Uterus (tissue), 3 donors: ENCODE measurements at regions not wholly inside any gene's neighbourhood (a gene's known extent, or its start where the extent isn't known, plus 50 kb on each side); places are given as distances from the start of the nearest gene placed in this dataset.

Source experiments
- DNase-seq, 2 donors: peaks; one replicate each; pipeline ENCODE4 v3.0.0-alpha.2; 2019 to 2020
- H3K27ac ChIP-seq, 2 donors: fragments of 200-600 bp; sonication (generic); 1 replicate in 1 of 2; 2 replicates in 1 of 2; pipeline ENCODE4 v1.5.1; 2016 to 2018
- H3K27me3 ChIP-seq, 2 donors: fragments of 200-600 bp; sonication (generic); one replicate each; pipeline ENCODE4 v1.5.1; 2018 to 2019; ENCODE audit warnings: control low read depth in 1 of 2
- H3K36me3 ChIP-seq, 2 donors: fragments of 200-600 bp; sonication (generic); one replicate each; pipeline ENCODE4 v1.5.1; 2019; ENCODE audit warnings: control low read depth in 1 of 2
- H3K4me1 ChIP-seq, 2 donors: fragments of 200-600 bp; sonication (generic); one replicate each; pipeline ENCODE4 v1.5.1; 2018 to 2019; ENCODE audit warnings: control low read depth in 1 of 2
- H3K4me3 ChIP-seq, 2 donors: fragments of 200-600 bp; sonication (generic); 1 replicate in 1 of 2; 2 replicates in 1 of 2; pipeline ENCODE4 v1.5.1; 2018 to 2019; ENCODE audit warnings: mild to moderate bottlenecking in 1 of 2
- H3K9me3 ChIP-seq, 2 donors: fragments of 200-600 bp; sonication (generic); one replicate each; pipeline ENCODE4 v1.5.1; 2019; ENCODE audit warnings: control low read depth in 1 of 2
- POLR2A ChIP-seq, 2 donors: fragments of 450-650 bp; IDR thresholded peaks; one replicate each; pipeline ENCODE4 v1.6.1; 2016; ENCODE audit warnings: antibody characterized with exemption in 2 of 2, mild to moderate bottlenecking in 1 of 2, moderate library complexity in 1 of 2
- intact Hi-C: fragments of 100-400 bp; cut with DNase I; formaldehyde crosslinking; loops from one replicate; pipeline ENCODE4 v1.15.1; 2023; ENCODE audit warnings: low total_unique reads
- TF ChIP-seq, protein P1 (sequence below), 4 experiments: fragments of 200-600 bp in 2 of 4; fragments of 450-650 bp in 2 of 4; sonication (generic) in 2 of 4; IDR thresholded peaks; one replicate each; pipeline ENCODE4 v1.5.1; 2016 to 2019; ENCODE audit warnings: antibody characterized with exemption in 4 of 4, mild to moderate bottlenecking in 2 of 4, moderate library complexity in 1 of 4
- donor health status: DM: yes; HTN: yes; CAD: no.

DNA sequence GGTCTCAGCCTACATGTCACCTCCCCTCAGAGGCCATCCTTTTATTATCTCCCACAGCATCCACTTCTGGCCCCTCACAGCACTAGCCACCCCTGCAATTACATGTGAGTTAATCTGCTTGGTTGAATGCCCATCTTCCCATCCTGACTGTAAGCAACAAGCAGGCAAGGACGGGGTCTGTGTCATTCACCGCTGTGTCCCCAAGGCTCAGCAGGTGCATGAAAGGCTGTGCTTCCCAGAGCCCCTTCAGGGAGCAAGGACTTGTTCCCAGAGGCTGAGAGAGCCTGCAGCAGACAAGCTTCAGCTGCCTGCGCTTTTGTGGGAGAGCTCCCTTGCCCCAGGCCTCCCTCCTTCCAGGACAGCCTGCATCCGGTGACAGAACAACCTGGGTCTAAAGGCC, 172.7 kb upstream of the GSC start:
- DNase-seq = no peak
- H3K27ac ChIP-seq = no peak overlapping the region
- TF ChIP-seq, protein P1, sequence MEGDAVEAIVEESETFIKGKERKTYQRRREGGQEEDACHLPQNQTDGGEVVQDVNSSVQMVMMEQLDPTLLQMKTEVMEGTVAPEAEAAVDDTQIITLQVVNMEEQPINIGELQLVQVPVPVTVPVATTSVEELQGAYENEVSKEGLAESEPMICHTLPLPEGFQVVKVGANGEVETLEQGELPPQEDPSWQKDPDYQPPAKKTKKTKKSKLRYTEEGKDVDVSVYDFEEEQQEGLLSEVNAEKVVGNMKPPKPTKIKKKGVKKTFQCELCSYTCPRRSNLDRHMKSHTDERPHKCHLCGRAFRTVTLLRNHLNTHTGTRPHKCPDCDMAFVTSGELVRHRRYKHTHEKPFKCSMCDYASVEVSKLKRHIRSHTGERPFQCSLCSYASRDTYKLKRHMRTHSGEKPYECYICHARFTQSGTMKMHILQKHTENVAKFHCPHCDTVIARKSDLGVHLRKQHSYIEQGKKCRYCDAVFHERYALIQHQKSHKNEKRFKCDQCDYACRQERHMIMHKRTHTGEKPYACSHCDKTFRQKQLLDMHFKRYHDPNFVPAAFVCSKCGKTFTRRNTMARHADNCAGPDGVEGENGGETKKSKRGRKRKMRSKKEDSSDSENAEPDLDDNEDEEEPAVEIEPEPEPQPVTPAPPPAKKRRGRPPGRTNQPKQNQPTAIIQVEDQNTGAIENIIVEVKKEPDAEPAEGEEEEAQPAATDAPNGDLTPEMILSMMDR (IDR thresholded peaks at IDR 0.05) = no peak
- no peak for TF ChIP-seq POLR2A (IDR thresholded peaks at IDR 0.05)
- no peaks in the 10 kb centered on the region for H3K9me3 ChIP-seq
- no peaks in the 10 kb centered on the region for H3K36me3 ChIP-seq
- intact Hi-C loops = no loop called here
- H3K4me1 ChIP-seq = no peaks in the 10 kb centered on the region
- no peak overlapping the region for H3K4me3 ChIP-seq
- no peaks in the 10 kb centered on the region for H3K27me3 ChIP-seq

DNA sequence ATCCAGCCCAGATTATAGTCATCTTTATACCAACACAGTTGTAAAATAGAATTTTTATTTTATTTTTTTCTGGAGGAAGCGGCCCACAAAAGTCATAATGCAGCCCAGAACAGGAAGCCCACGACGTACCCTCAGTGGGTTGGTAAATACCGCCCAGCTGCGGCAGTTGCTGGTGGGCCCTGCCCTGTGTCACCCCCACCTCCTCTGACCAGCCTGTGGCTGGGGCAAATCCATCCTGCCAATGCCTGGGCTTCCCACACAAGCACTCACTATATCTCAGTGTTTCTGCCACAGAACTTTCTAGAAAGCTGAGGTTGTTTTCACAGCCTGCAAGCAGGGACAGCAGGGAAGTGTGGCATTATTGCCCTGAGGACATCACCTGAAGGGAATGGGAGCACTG, 171.4 kb upstream of the GSC start:
- Histone ChIP-seq H3K4me3 (no peak overlapping the region), H3K36me3 (no peaks in the 10 kb centered on the region), H3K27ac (no peak overlapping the region), H3K4me1 (no peaks in the 10 kb centered on the region), H3K9me3 (no peaks in the 10 kb centered on the region), H3K27me3 (no peaks in the 10 kb centered on the region)
- no peak for DNase-seq
- no peak for TF ChIP-seq POLR2A (IDR thresholded peaks at IDR 0.05)
- TF ChIP-seq, protein P1 (IDR thresholded peaks at IDR 0.05) = no peak
- intact Hi-C loops = no loop called here

DNA sequence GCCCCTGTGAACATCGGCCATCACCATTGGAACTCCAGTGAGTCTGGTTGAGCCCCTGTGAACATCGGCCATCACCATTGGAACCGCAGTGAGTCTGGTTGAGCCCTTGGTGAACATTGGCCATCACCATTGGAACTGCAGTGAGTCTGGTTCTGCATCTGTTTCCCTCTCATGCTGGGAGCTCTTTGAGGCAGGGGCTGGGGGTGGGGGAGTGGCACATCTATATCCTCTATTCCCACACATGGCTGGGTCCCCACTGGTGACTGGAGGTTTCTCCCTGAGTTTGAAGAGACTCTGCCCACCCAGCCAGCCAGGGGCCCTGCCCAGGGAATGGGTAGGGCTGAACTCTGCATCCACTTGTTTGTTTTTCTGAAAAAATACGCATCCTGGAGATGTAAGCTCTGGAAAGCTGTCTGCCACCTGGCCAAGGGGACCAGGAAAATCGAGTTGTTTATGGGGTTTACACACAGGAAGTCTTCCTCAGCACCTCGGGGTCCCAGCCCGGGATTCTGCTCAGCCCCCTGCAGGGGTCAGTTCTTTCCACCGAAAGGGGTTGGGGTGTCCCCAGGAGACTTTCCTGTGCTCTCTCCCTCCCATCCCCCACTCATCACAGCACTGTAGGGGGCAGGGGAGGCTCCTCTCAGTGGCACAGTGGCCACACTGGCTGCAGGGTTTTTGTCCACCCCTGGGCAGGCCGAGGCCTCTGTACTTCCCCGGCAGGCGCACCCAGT, 170.5 kb upstream of the GSC start:
- Histone ChIP-seq H3K27me3 (no peaks in the 10 kb centered on the region), H3K27ac (no peak overlapping the region), H3K4me3 (no peak overlapping the region), H3K4me1 (no peaks in the 10 kb centered on the region), H3K36me3 (no peaks in the 10 kb centered on the region), H3K9me3 (no peaks in the 10 kb centered on the region)
- intact Hi-C loops = no loop called here
- no peak for TF ChIP-seq POLR2A (IDR thresholded peaks at IDR 0.05)
- TF ChIP-seq, protein P1 (IDR thresholded peaks at IDR 0.05) = no peak
- no peak for DNase-seq

DNA sequence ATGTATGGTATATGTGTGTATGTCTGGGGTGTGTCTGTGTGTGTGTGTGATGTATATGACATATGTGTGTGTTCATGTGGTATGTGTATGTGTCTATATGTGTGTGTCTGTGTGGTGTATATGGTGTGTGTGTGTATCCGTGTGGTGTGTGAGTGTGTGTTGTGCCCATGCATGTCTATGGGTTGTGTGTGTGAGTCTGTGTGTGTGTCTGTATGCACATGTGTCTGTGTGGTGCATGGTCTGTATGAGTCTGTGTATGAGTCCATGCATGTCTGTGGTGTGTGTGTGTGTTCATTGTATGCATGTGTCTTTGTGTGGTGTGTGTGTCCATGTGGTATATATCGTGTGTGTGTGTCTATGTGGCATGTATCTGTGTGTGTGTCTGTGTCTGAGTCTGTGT, 168.1 kb upstream of the GSC start:
- TF ChIP-seq, protein P1 (IDR thresholded peaks at IDR 0.05) = no peak
- TF ChIP-seq POLR2A (IDR thresholded peaks at IDR 0.05) = no peak
- H3K27me3 ChIP-seq = no peaks in the 10 kb centered on the region
- no peaks in the 10 kb centered on the region for H3K4me1 ChIP-seq
- H3K9me3 ChIP-seq = no peaks in the 10 kb centered on the region
- intact Hi-C loops = no loop called here
- no peaks in the 10 kb centered on the region for H3K36me3 ChIP-seq
- no peak overlapping the region for H3K27ac ChIP-seq
- H3K4me3 ChIP-seq = no peak overlapping the region
- no peak for DNase-seq

DNA sequence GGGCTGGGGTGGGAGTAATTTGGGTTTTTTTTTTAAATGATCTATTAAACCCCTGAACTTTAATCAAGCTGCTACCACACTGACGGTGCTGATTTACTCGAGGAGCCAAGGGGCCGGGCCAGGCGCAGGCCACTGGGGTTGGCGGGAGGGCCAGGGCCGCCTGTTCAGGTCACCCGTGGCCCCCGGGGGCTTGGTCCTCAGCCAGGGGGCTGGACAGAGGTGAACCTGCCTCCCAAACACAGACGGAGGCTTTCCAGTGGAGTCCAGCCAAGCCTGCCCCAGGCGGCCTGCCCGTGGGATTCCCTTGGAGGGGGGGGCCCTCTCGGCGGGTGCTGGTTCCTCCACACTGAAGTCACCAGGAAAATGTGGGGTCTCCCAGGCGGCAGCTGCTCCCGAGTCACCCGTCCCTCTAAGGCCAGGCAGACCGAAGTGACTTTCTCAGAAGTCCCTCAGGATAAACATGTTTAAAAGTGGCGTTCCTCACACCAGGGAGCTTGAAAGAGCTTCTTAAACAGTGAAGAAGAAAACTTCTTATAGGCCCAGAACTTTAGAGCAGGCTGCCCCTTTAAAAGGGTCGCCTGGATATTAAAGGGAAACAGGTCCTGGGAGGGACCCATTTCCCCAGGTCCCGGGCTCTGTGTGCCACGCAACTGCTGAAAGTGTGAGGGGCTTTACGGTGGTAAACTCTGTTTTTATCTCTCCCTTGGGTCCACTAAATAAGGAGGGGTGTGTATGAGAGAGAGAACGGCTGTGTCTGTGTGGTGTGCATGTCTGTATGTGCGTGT, 167.2 kb upstream of the GSC start:
- Histone ChIP-seq H3K36me3 (no peaks in the 10 kb centered on the region), H3K9me3 (no peaks in the 10 kb centered on the region), H3K27me3 (no peaks in the 10 kb centered on the region), H3K4me3 (peak overlapping the region; percentile 12 to 25), H3K27ac (peak overlapping the region; percentile 66 to 71), H3K4me1 (no peaks in the 10 kb centered on the region)
- TF ChIP-seq, protein P1 (IDR thresholded peaks at IDR 0.05) = no peak
- TF ChIP-seq POLR2A (IDR thresholded peaks at IDR 0.05) = no peak
- intact Hi-C loops = no loop called here
- DNase-seq = peak; percentile 24 to 64
